ENCODE measurements at regions not wholly inside any gene's neighbourhood (a gene's known extent, or its start where the extent isn't known, plus 50 kb on each side); places are given as distances from the start of the nearest gene placed in this dataset.

- no peak for TF ChIP-seq CTCF (IDR thresholded peaks at IDR 0.05; ENCODE audit: borderline replicate concordance, extremely low read depth, insufficient read depth)
- no peak for DNase-seq
- no peak overlapping the region for H3K4me3 ChIP-seq (ENCODE audit: low read length in 3 of 3)
- H3K4me1 ChIP-seq (ENCODE audit: control insufficient read depth in 2 of 3, insufficient read depth in 2 of 3, low read depth in 1 of 3, low read length in 3 of 3): no peaks in the 10 kb centered on the region
- intact Hi-C loops (cut with DNase I): no loop called here
- H3K9ac ChIP-seq (ENCODE audit: low read length in 3 of 3): no peak overlapping the region
- no peaks in the 10 kb centered on the region for H3K36me3 ChIP-seq (ENCODE audit: control insufficient read depth in 2 of 3, insufficient read depth in 3 of 3, low read length in 3 of 3)
- no peak for FAIRE-seq
- no peak overlapping the region for H3K27ac ChIP-seq (ENCODE audit: low read depth in 2 of 2, low read length in 2 of 2)
- no peaks in the 10 kb centered on the region for H3K27me3 ChIP-seq (ENCODE audit: control insufficient read depth, insufficient read depth, low read length)
- no peaks in the 10 kb centered on the region for H3K9me3 ChIP-seq (ENCODE audit: control insufficient read depth in 2 of 3, insufficient read depth in 1 of 3, low read length in 3 of 3)
Measured at GRCh38 chr20:61128701-61129269, 123.3 kb upstream of the CDH4 start.

GRCh38 chr20:61129311-61129710 is 122.8 kb upstream of the CDH4 start:
- no peak for TF ChIP-seq CTCF (IDR thresholded peaks at IDR 0.05; ENCODE audit: borderline replicate concordance, extremely low read depth, insufficient read depth)
- no peak for FAIRE-seq

GRCh38 chr20:61130156-61130555 is 121.9 kb upstream of the CDH4 start:
- intact Hi-C loops (cut with DNase I): no loop called here
- no peak for TF ChIP-seq CTCF (IDR thresholded peaks at IDR 0.05; ENCODE audit: borderline replicate concordance, extremely low read depth, insufficient read depth)

More at GRCh38 chr20:61129311-61129710, 122.8 kb upstream of the CDH4 start:
- H3K9ac ChIP-seq (ENCODE audit: low read length in 3 of 3): no peak overlapping the region
- no peak overlapping the region for H3K27ac ChIP-seq (ENCODE audit: low read depth in 2 of 2, low read length in 2 of 2)
- intact Hi-C loops (cut with DNase I): no loop called here
- no peak overlapping the region for H3K4me3 ChIP-seq (ENCODE audit: low read length in 3 of 3)
- H3K27me3 ChIP-seq (ENCODE audit: control insufficient read depth, insufficient read depth, low read length): no peaks in the 10 kb centered on the region
- DNase-seq: no peak
- no peaks in the 10 kb centered on the region for H3K36me3 ChIP-seq (ENCODE audit: control insufficient read depth in 2 of 3, insufficient read depth in 3 of 3, low read length in 3 of 3)
- no peaks in the 10 kb centered on the region for H3K9me3 ChIP-seq (ENCODE audit: control insufficient read depth in 2 of 3, insufficient read depth in 1 of 3, low read length in 3 of 3)
- H3K4me1 ChIP-seq (ENCODE audit: control insufficient read depth in 2 of 3, insufficient read depth in 2 of 3, low read depth in 1 of 3, low read length in 3 of 3): no peaks in the 10 kb centered on the region

GRCh38 chr20:61131944-61132343 is 120.1 kb upstream of the CDH4 start:
- no peak for TF ChIP-seq CTCF (IDR thresholded peaks at IDR 0.05; ENCODE audit: borderline replicate concordance, extremely low read depth, insufficient read depth)
- DNase-seq (no peak), FAIRE-seq (no peak)
- no peak overlapping the region for H3K9ac ChIP-seq (ENCODE audit: low read length in 3 of 3)
- no peaks in the 10 kb centered on the region for H3K9me3 ChIP-seq (ENCODE audit: control insufficient read depth in 2 of 3, insufficient read depth in 1 of 3, low read length in 3 of 3)
- H3K27ac ChIP-seq (ENCODE audit: low read depth in 2 of 2, low read length in 2 of 2): no peak overlapping the region
- H3K27me3 ChIP-seq (ENCODE audit: control insufficient read depth, insufficient read depth, low read length): no peaks in the 10 kb centered on the region
- H3K36me3 ChIP-seq (ENCODE audit: control insufficient read depth in 2 of 3, insufficient read depth in 3 of 3, low read length in 3 of 3): no peaks in the 10 kb centered on the region
- intact Hi-C loops (cut with DNase I): no loop called here
- no peaks in the 10 kb centered on the region for H3K4me1 ChIP-seq (ENCODE audit: control insufficient read depth in 2 of 3, insufficient read depth in 2 of 3, low read depth in 1 of 3, low read length in 3 of 3)
- no peak overlapping the region for H3K4me3 ChIP-seq (ENCODE audit: low read length in 3 of 3)

More at GRCh38 chr20:61130156-61130555, 121.9 kb upstream of the CDH4 start:
- Histone ChIP-seq H3K4me1 (ENCODE audit: control insufficient read depth in 2 of 3, insufficient read depth in 2 of 3, low read depth in 1 of 3, low read length in 3 of 3) (no peaks in the 10 kb centered on the region), H3K36me3 (ENCODE audit: control insufficient read depth in 2 of 3, insufficient read depth in 3 of 3, low read length in 3 of 3) (no peaks in the 10 kb centered on the region), H3K27ac (ENCODE audit: low read depth in 2 of 2, low read length in 2 of 2) (no peak overlapping the region), H3K9ac (ENCODE audit: low read length in 3 of 3) (no peak overlapping the region), H3K27me3 (ENCODE audit: control insufficient read depth, insufficient read depth, low read length) (no peaks in the 10 kb centered on the region), H3K9me3 (ENCODE audit: control insufficient read depth in 2 of 3, insufficient read depth in 1 of 3, low read length in 3 of 3) (no peaks in the 10 kb centered on the region), H3K4me3 (ENCODE audit: low read length in 3 of 3) (no peak overlapping the region)
- FAIRE-seq (no peak), DNase-seq (no peak)

Data from kidney (tissue), 13 donors.